Lung (tissue), 11 donors: ENCODE measurements at regions not wholly inside any gene's neighbourhood (a gene's known extent, or its start where the extent isn't known, plus 50 kb on each side); places are given as distances from the start of the nearest gene placed in this dataset.

ENCODE experiments used
- ATAC-seq: fragments of 200-7000 bp; cut with Tn5 transposase; one replicate; pipeline ENCODE4 v1.9.1; 2020; ENCODE audit warnings: moderate number of reproducible peaks; ENCODE audit not compliant: insufficient read depth, low FRiP score
- DNase-seq, 3 donors: peaks; one replicate each; pipeline ENCODE4 v3.0.0-alpha.2; 2013 to 2017
- H3K27ac ChIP-seq, 2 donors: one replicate each; pipeline ENCODE4 v1.5.1; 2013; ENCODE audit warnings: mild to moderate bottlenecking in 2 of 2, moderate library complexity in 2 of 2, control low read depth in 1 of 2, inconsistent platforms in 1 of 2, low read depth in 1 of 2, low read length in 1 of 2
- H3K27me3 ChIP-seq, 3 donors: one replicate each; pipeline ENCODE4 v1.5.1; 2013; ENCODE audit warnings: low read length in 2 of 3; ENCODE audit not compliant: control insufficient read depth in 3 of 3, insufficient read depth in 3 of 3
- H3K36me3 ChIP-seq, 4 donors: one replicate each; pipeline ENCODE4 v1.5.1; 2013; ENCODE audit warnings: low read length in 4 of 4, mild to moderate bottlenecking in 1 of 4, moderate library complexity in 1 of 4; ENCODE audit not compliant: control insufficient read depth in 4 of 4, insufficient read depth in 4 of 4
- H3K4me1 ChIP-seq, 5 donors: one replicate each; pipeline ENCODE4 v1.5.1; 2013; ENCODE audit warnings: low read length in 5 of 5, mild to moderate bottlenecking in 2 of 5, moderate library complexity in 1 of 5; ENCODE audit not compliant: control insufficient read depth in 5 of 5, insufficient read depth in 5 of 5
- H3K4me3 ChIP-seq: one replicate; pipeline ENCODE4 v1.5.1; 2013; ENCODE audit warnings: mild to moderate bottlenecking, control low read depth, moderate library complexity
- H3K9ac ChIP-seq, 2 donors: one replicate each; pipeline ENCODE4 v1.5.1; 2013; ENCODE audit warnings: low read length in 2 of 2, control low read depth in 1 of 2; ENCODE audit not compliant: insufficient read depth in 1 of 2
- H3K9me3 ChIP-seq, 4 donors: one replicate each; pipeline ENCODE4 v1.5.1; 2013; ENCODE audit warnings: low read length in 3 of 4, mild to moderate bottlenecking in 1 of 4, moderate library complexity in 1 of 4; ENCODE audit not compliant: control insufficient read depth in 4 of 4, insufficient read depth in 3 of 4
- CTCF ChIP-seq: IDR thresholded peaks from 2 replicates; pipeline ENCODE4 v1.5.1; 2012; ENCODE audit warnings: mild to moderate bottlenecking; ENCODE audit errors: control extremely low read depth, extremely low read depth
- WGBS, 2 donors: extraction: QIAGEN DNeasy Blood & Tissue Kit; methylation state at CpG; one replicate each; pipeline ENCODE4 v1.1.7; 2013; 5-methylcytosine and 5-hydroxymethylcytosine counted together
- donor health status: control.
- donor health status: control.
- donor health status: Bipolar disorder and iron deficiency.
- donor health status: healthy.
- donor health status: DM: yes; HTN: yes; CAD: no.

GRCh38 chr2:65530547-65531320 is 98.3 kb upstream of the SPRED2 start:
- TF ChIP-seq CTCF = no peak
- WGBS, 2 donors = 93 to 95% methylated on average over 5 of the region's 5 CpGs
- H3K4me1 ChIP-seq = peaks cover 0 to 2% (median 0%) of the 10 kb centered on the region in 5 donors
- no peaks in the 10 kb centered on the region for H3K9me3 ChIP-seq
- DNase-seq (no peak), ATAC-seq (no peak)
- H3K27ac ChIP-seq = no peak overlapping the region
- no peak overlapping the region for H3K4me3 ChIP-seq
- H3K27me3 ChIP-seq = no peaks in the 10 kb centered on the region
- H3K9ac ChIP-seq = no peak overlapping the region
- H3K36me3 ChIP-seq = no peaks in the 10 kb centered on the region

GRCh38 chr2:65529419-65529818 is 97.0 kb upstream of the SPRED2 start:
- DNase-seq (no peak), ATAC-seq (no peak)
- WGBS, 2 donors = 94 to 96% methylated on average over 5 of the region's 5 CpGs
- Histone ChIP-seq H3K4me1 (peaks cover 0 to 2% (median 0%) of the 10 kb centered on the region in 5 donors), H3K4me3 (no peak overlapping the region), H3K9ac (no peak overlapping the region), H3K27me3 (no peaks in the 10 kb centered on the region), H3K36me3 (no peaks in the 10 kb centered on the region), H3K27ac (no peak overlapping the region), H3K9me3 (peaks cover 0 to 1% (median 0%) of the 10 kb centered on the region in 4 donors)
- no peak for TF ChIP-seq CTCF

GRCh38 chr2:65528241-65528574 is 95.8 kb upstream of the SPRED2 start:
- peaks cover 0 to 1% (median 0%) of the 10 kb centered on the region in 4 donors for H3K9me3 ChIP-seq
- H3K9ac ChIP-seq = no peak overlapping the region
- H3K27ac ChIP-seq = no peak overlapping the region
- peaks cover 0 to 2% (median 0%) of the 10 kb centered on the region in 5 donors for H3K4me1 ChIP-seq
- H3K4me3 ChIP-seq = no peak overlapping the region
- no peak for ATAC-seq
- no peak for DNase-seq
- H3K36me3 ChIP-seq = no peaks in the 10 kb centered on the region
- WGBS, 2 donors = 83 to 96% methylated on average over 1 of the region's 1 CpG
- H3K27me3 ChIP-seq = no peaks in the 10 kb centered on the region
- TF ChIP-seq CTCF = no peak
